Activated T-cell treated with anti-CD3 and anti-CD28 coated beads, Interleukin-2, amount 50 U/mL, for 48 hours (primary cell): ENCODE measurements at regions not wholly inside any gene's neighbourhood (a gene's known extent, or its start where the extent isn't known, plus 50 kb on each side); places are given as distances from the start of the nearest gene placed in this dataset.

Experiments
- DNase-seq, 2 experiments: peaks; one replicate each; pipeline ENCODE4 v3.0.0-alpha.2; 2020

GRCh38 chr7:25279705-25280104 lies 51.4 kb upstream of the NPVF start:
- DNase-seq = no peak

DNA sequence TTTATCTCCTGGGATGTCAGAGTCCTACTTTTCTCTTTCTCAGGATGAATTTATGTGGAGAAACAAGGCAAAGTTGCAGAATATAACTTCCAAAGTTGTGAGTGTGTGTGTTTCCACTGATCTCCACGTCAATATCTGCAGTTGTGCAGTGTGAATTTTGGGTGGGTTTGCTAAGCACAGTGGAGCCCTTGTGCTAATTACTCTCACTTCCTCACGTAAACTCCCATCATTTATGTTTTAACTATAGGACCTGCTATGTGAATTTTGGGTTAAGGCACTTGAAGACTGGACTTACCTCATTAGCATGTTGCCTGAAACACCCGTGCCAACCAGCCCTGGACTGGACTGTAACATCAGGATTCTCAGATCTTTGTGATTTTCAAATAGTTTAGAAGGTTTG lies 51.9 kb upstream of the NPVF start:
- DNase-seq = no peak

- no peak for DNase-seq
Observed at GRCh38 chr7:25282194-25282593, 53.9 kb upstream of the NPVF start.

DNA sequence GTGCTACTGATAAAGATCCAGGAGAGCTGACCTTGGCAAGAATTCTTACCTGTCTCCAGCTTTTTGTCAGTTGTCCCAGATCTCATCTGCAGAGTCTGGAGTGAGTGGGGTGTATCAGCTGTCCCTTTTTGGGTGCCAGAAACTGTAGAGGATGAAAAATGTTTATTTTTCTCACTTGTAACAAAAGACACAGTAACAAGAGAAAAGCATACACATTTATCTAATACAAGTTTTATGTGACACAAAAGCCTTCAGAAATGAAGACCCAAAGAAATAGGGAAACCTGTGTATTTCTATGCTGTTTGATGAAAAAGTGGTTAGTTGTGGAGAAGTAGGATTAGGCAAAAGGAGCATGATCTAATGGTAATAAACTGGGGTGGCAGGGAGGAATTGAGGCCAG lies 58.5 kb upstream of the NPVF start:
- no peak for DNase-seq

DNA sequence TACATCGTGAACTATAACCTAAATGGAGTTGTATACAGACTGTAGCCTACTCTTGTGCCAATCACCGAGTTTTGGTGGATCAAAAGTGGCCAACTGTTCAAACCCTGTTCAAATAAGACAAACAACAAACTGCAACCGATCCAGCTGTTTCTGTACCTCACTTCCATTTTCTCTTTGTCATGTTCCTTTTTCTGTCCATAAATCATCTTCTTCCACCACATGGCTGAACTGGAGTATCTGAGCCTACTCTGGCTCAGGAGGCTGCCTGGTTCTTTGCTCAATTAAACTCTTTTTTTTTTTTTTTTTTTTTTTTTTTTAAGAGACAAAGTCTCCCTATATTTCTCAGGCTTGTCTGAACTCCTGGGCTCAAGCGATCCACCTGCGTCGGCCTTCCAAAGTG lies 59.0 kb upstream of the NPVF start:
- DNase-seq = no peak

DNA sequence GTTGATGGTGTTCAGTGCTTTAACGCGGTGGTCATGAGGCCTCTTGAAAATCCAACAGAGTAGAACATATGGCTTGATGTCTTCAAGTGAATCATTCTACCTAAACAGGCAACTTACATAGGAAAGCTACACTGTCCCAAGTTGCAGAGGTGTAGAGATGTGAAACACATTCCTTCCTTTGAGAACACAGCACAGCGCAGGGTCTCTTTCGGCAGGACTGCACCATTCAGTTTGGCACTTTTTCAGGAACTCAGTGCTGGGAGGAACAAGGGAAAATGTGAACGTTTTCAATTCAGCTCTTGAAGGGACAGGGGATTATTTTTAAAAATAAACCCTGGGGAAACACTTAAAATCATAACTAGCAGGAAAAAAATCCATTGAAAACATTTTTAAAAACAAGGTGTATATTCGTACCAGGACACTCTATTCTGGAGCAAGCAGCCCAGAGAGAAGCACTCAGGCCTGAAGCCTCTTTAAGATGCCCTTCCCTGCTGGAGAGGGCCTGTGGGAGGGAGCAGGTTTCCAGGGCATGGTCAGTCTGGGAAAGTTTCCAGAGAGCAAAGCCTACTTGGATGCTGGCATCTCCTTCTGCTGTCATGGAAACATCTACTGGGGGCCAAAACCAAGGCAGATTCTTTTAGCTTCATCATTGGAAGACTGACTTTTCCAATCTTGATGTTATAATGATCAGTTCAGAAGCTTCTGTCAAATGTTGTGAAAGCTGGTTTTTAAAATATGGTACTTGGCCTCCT lies 60.4 kb upstream of the NPVF start:
- DNase-seq = no peak

DNA sequence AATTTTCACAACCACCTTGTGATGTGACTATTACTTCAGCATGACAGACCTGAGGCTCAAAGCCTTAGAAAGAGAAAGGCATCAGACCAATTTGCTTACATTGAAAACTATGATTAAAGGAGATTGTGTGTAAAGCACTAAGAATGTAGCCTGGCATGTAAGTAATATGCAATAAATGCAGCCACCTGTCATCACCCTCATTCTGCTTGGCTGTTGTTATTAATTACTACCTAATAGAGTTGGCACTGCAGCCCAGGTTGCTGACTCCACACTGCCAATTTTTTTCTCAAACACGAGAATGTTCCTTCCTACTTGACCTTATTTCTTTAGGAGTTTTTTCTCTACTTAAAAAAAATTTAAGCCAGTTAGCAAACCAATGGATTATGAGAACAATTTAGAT lies 61.2 kb upstream of the NPVF start:
- no peak for DNase-seq

- no peak for DNase-seq
Observed at GRCh38 chr7:25294624-25295023, 66.3 kb upstream of the NPVF start.

- no peak for DNase-seq
Observed at GRCh38 chr7:25295387-25295786, 67.1 kb upstream of the NPVF start.

DNA sequence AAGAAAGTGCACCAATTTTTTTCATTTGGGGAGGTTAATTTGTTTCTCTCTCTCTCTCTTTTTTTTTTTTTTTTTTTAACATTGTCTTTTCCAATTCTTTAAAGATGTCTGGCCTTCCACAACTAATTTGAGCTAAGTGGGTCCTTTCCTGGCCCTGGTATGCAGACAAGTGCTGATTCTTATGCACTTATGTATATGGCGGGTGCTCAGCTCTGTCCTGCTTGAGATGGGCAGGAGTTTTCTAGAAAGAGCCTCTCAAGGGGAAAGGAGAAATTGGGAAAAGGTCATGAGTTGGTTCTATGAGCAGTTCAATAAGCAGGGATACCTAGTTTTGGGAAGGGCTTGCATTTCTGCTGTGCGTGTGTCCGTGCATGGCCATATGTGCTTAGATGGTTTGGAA lies 67.8 kb upstream of the NPVF start:
- DNase-seq = no peak

DNA sequence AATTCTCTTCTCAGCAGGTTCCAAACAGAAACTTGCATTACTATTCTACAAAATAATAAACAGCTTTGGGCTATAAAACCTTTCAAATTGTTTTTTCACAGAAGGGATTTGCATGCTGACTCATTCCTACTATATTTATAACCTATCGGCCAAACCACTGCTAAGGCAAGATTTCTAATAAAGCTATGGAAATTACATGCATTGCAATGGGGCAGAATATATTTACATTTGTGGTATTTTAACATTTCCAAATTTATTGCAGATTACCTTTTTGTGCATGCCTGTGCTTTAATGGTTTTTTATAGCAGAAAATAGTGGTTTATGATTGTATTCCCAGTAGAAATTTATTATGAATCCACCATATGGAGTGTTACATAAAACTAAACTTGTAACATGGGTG lies 69.0 kb upstream of the NPVF start:
- DNase-seq = no peak

- no peak for DNase-seq
Observed at GRCh38 chr7:25303281-25304181, 75.2 kb upstream of the NPVF start.

DNA sequence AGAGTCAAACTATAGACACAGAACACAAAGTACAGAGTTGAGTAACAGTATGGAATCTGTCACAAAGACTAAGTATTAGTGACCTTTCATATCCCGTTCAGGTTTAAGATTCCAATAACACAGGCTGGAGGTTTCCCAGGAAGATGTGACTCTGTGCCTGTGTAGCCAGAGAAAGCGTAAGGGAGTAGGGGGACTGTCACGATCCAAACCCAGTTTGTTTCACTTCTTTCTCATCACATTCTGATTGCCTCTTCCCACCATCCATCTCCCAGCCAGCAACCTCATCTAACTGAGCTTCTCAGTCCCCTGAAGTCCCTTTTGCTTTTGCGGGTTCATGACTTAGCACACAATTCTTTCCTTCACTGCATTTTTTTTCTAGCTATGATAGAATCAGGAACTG lies 76.4 kb upstream of the NPVF start:
- no peak for DNase-seq

GRCh38 chr7:25305831-25306230 lies 77.5 kb upstream of the NPVF start:
- DNase-seq = no peak

DNA sequence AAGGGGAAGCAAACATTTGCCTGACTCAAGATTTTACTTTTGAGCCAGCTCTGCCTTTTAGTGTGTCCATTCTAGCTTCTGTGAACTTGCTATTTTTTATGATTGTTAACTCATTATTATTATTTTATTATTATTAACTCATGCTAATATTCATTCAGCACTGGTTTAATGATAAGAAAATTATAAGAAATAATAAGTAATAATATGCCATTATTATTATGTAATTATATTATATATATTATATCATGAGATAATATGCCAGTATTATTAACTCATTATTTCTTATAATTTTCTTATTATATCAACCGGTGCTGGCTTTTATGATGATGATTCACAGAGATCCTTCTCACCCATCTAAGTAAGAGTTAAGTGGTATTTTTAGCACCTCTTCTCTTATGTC lies 79.3 kb upstream of the NPVF start:
- DNase-seq = no peak

GRCh38 chr7:25308246-25308645 lies 80.0 kb upstream of the NPVF start:
- DNase-seq = no peak

- DNase-seq = no peak
Observed at GRCh38 chr7:25308906-25309705, 80.8 kb upstream of the NPVF start.

DNA sequence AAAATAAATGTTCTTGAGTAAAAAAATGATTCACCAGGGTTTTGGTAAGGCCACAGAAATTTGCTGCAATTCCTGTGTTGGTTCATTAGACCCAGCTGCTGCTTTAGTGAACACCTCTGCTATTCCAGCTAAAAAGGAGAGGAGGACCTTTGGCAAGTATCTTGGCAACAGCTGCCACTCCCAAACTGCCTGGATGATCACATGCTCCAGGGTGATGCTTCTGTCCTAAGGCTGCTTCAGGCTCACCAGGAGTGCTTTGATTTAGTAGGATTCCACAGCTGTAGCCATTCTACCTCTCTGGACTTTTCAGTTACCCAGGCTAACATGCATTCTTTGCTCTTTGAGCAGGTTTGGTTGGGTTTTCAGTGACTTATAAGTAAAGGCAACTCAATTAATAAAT lies 82.6 kb upstream of the NPVF start:
- no peak for DNase-seq

- DNase-seq = no peak
Observed at GRCh38 chr7:25311346-25311745, 83.1 kb upstream of the NPVF start.

- no peak for DNase-seq
Observed at GRCh38 chr7:25312968-25313367, 84.7 kb upstream of the NPVF start.

- DNase-seq = no peak
Observed at GRCh38 chr7:25313526-25313925, 85.2 kb upstream of the NPVF start.

DNA sequence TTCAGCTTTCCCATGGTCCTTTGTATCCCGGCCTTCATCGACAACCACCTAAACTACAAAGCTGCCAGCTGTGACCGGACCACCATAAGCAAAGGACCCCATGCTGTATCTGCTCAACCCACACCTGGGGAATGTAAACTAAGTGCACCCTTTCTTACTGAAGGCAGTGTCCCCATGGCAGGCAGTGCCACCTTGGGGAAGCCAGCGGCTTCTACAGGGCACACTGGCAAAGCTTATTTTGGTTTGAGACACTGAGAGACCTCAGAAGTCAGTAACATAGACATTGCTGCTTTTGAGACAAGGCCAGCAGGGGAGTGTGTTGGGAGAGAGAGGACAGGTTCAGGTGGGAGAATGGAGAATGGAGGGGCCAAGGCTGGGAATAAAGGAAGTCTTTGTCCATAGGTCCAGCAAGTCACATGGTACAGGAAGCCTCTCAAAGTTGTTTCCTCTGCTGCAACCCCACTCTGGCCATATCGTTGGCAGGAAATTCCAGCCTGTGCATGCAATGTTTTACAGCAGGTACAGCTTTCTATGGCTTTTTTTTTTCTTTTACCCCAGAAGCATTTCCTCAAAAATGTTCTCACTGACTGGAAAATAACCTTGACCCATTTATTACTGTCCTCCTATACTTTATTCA lies 85.9 kb upstream of the NPVF start:
- DNase-seq = no peak

GRCh38 chr7:25314731-25315267 lies 86.5 kb upstream of the NPVF start:
- no peak for DNase-seq
